ENCODE measurements at regions not wholly inside any gene's neighbourhood (a gene's known extent, or its start where the extent isn't known, plus 50 kb on each side); places are given as distances from the start of the nearest gene placed in this dataset.

- no peak for TF ChIP-seq CTCF (conservative IDR thresholded peaks at IDR 0.05 in 1 of 2, IDR thresholded peaks at IDR 0.05 in 1 of 2; ENCODE audit: low read depth in 1 of 2, low read length in 2 of 2)
- no peak for TF ChIP-seq EZH2 (IDR thresholded peaks at IDR 0.05; ENCODE audit: low read length, missing control alignments)
Measured at GRCh38 chr7:16014031-16014430, 327.5 kb upstream of the MEOX2 start.
